ENCODE measurements at regions not wholly inside any gene's neighbourhood (a gene's known extent, or its start where the extent isn't known, plus 50 kb on each side); places are given as distances from the start of the nearest gene placed in this dataset.

- TF ChIP-seq POLR2A (IDR thresholded peaks at IDR 0.05; ENCODE audit: low read length) (no peak), GATA1 (IDR thresholded peaks at IDR 0.05; ENCODE audit: low read depth, low read length) (no peak)
Observed at GRCh38 chr5:167780177-167780576, 511.3 kb upstream of the WWC1 start.
